NCI-H345 treated with DMSO at 0.1 percent for 48 hours (cell line): ENCODE measurements at regions not wholly inside any gene's neighbourhood (a gene's known extent, or its start where the extent isn't known, plus 50 kb on each side); places are given as distances from the start of the nearest gene placed in this dataset.

Experiments
- DNase-seq: peaks from one replicate; lab custom pipeline; 2025; ENCODE audit not compliant: unreplicated experiment; lab: John Stamatoyannopoulos, UW

- DNase-seq = no peak
These were observed 707.5 kb downstream of the PCDH7 start for GRCh38 chr4:31427691-31428090.

- no peak for DNase-seq
These were observed 722.1 kb downstream of the PCDH7 start for GRCh38 chr4:31442236-31442635.

DNA sequence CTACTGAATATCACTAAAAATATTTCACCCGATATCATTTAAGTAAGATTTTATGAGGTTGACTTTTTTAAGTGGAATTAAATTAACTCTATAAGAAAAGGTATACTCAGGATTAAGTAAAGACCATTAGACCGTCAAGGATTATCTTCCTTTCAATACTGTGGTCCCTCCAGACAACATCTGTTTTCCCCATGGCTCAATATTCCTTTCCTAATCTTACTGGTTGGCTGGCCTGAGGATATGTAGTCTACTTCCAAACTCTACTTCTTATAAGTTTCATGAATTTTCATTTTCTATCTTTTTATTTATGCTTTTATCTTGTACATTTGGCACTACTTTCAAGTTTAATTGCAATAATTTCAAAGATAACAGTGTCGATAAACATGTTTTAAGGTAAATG is 725.4 kb downstream of the PCDH7 start:
- DNase-seq = no peak

GRCh38 chr4:31455612-31456011 is 735.4 kb downstream of the PCDH7 start:
- DNase-seq = no peak

- no peak for DNase-seq
These were observed 738.6 kb downstream of the PCDH7 start for GRCh38 chr4:31458813-31459212.

GRCh38 chr4:31461421-31461820 is 741.3 kb downstream of the PCDH7 start:
- DNase-seq = no peak

DNA sequence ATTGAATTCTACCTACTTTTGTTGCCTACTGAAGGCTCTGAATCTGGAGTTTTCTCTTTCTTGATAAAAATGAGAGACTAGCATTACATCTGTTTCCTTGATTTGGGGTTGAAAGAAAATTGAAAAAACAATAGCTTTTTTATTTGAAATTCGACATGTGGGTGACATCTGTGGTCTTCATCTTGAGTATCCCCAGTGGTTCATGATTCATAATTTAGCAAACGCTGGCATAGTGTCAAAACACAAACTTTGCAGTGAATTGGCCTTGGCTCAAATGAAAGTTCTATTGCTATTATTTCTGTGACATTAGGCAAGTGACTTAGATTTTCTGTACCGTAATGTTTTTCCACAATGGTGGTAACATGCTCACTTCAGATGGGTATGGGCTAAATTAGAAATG is 747.6 kb downstream of the PCDH7 start:
- DNase-seq = no peak

DNA sequence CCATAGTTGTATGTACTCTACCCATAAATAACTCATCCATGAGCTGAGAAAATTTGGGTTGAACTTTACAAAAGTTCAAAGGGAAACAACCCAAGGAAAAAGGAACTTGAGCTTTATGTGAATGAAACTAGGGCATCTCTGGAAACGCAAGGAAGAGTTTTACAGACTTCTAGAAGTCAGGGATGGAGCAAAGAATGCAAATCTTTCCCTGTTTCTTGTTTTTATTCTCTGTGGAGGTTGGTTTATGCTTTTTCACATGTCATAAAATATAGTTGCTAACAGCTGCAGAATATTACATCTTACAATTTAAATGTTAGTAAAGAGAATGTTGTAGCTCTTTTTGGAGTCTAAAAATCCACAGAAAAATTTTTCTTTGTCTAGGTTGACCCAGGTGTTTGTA is 754.1 kb downstream of the PCDH7 start:
- no peak for DNase-seq

- no peak for DNase-seq
These were observed 762.5 kb downstream of the PCDH7 start for GRCh38 chr4:31482691-31483090.

DNA sequence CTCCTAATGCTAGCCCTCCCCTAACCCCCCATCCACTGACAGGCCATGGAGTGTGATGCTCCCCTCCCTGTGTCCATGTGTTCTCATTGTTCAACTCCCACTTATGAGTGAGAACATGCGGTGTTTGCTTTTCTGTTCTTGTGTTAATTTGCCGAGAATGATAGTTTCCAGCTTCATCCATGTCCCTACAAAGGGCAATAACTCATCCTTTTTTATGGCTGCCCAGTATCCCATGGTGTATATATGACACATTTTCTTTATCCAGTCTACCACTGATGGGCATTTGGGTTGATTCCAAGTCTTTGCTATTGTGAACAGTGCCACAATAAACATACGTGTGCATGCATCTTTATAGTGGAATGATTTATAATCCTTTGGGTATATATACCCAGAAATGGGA is 779.0 kb downstream of the PCDH7 start:
- DNase-seq = peak; percentile 17

- no peak for DNase-seq
These were observed 796.4 kb downstream of the PCDH7 start for GRCh38 chr4:31516520-31516919.

- DNase-seq = no peak
These were observed 798.7 kb downstream of the PCDH7 start for GRCh38 chr4:31518796-31519250.

DNA sequence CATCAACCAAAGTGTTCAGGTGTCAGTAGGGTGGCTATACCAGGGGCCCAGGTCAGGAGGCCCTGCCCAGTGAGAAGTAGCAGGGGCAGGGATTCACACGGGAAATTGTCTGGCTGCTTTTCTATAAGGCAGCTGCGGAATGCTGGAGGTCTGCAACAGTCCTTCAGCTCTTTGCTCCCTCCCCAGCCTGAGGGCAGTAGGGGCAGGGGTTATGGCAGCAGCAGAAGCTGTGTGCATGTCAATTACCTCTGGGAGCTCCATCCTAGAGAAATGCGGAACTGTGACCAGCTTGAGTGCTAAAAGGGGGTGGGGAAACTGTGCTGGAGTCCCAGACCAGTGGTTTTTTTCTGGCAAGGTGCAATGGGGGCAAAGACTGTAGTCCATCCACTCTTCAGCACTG is 810.4 kb downstream of the PCDH7 start:
- DNase-seq = no peak

GRCh38 chr4:31538877-31539276 is 818.7 kb downstream of the PCDH7 start:
- no peak for DNase-seq

DNA sequence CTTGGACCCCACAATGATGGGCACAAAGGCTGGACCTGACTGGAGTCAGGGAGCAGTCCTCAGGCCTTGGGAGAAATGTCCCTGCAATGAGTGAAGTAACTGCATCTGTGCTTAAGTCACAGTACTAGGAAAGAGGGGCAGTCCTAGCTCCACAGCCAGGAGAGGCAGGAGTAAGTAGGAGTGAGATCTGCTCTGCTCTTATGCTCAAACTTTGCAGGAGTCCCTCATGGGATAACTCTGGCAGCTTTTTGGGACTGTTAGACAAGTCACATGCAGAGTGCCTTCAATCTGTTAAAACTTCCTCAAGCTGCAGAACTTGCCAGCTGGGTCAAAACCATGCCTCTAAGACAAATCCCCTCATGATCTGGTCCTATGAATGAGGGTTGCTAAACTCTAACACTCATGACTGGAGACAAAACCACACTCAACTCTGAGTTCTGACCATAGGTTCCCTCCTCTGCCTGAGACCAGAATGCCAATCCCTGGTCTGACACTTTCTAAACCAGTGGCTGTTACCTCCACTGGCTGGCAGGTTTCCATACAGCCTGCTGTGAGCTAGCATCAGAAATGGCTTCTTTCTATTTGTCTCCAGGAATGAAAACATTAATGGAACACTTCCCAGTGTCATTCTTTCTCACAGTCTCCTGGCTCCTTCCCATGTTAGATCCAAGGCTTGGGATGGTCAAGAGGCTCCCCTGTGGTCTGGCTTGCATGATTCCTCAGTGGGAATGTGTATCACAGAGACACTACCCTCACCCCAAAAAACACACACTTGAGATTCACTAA is 819.3 kb downstream of the PCDH7 start:
- peak; percentile 9 for DNase-seq

DNA sequence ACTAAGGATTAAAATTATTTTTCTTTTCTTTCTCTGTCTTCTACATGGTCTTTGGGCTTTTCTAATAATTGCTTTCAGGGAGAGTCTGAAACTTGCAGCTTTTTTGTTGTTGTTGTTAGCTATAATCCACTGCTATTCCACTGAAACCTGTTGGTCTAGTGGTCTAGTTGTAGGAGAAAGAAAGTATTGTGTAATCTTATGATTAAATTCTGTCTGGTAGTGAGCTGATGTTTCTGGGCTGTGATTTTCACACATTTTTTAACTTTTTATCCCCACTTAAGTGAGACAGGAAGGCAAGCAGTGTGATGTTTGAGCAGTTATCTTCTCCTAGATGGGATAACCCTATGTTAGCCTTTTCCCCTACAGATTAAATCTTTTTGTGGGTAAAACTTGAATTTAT is 825.2 kb downstream of the PCDH7 start:
- DNase-seq = no peak

- DNase-seq = no peak
These were observed 825.6 kb downstream of the PCDH7 start for GRCh38 chr4:31545755-31546154.

DNA sequence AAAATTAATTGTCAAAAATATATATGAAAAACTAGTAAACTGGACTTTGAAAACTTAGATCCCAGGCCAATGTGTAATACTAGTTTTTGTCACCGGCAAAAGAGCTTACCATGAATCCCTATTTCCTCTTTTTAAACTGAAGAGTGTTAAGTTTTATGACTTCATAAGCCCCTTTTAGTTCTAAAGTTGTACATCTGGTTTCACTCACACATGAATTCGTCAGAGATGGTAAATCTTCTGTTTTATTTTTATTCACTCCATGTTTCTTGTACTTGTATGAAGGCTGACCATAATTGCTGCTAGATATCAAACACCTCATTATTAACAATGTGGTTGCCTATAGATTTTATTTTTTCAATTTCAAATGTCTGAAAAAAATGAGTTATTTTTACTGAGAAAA is 827.9 kb downstream of the PCDH7 start:
- DNase-seq = no peak

GRCh38 chr4:31548823-31549222 is 828.7 kb downstream of the PCDH7 start:
- no peak for DNase-seq

- DNase-seq = no peak
These were observed 829.1 kb downstream of the PCDH7 start for GRCh38 chr4:31549256-31549655.

GRCh38 chr4:31557437-31557836 is 837.3 kb downstream of the PCDH7 start:
- no peak for DNase-seq

GRCh38 chr4:31573554-31573953 is 853.4 kb downstream of the PCDH7 start:
- no peak for DNase-seq

DNA sequence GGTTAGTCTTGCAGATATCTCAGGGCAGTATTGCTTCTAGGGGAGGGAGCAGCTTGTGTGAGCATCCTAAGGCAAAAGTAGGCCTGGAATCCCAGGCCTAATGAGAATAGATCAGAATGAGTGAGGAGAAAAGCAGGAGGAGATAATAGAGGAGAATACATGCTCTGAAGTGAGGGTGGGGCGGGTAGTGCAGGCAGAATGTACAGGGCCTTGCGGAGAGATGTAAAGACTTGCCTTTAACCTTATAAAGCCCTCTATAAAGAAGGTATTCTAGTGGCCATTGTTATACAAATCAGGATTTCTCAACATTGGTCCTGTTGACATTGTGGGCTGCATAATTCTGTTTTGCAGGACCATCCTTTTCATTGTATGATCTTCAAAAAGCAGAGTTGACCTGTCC is 855.3 kb downstream of the PCDH7 start:
- DNase-seq = no peak
